ENCODE measurements at regions not wholly inside any gene's neighbourhood (a gene's known extent, or its start where the extent isn't known, plus 50 kb on each side); places are given as distances from the start of the nearest gene placed in this dataset.

- TF ChIP-seq CTCF (conservative IDR thresholded peaks at IDR 0.05 in 1 of 2, IDR thresholded peaks at IDR 0.05 in 1 of 2; ENCODE audit: extremely low read depth in 1 of 2, insufficient read depth in 1 of 2, low read depth in 1 of 2, low read length in 2 of 2), result no peak
- TF ChIP-seq EZH2 (IDR thresholded peaks at IDR 0.05; ENCODE audit: borderline replicate concordance, low read length), result no peak
These were observed 167.6 kb upstream of the GJE1 start for GRCh38 chr6:141965016-141965545.

Measured in mammary epithelial cell (primary cell).